ENCODE measurements at regions not wholly inside any gene's neighbourhood (a gene's known extent, or its start where the extent isn't known, plus 50 kb on each side); places are given as distances from the start of the nearest gene placed in this dataset.

GRCh38 chr4:189385098-189385497 is 555.6 kb upstream of the FRG1 start:
- TF ChIP-seq, protein P1, sequence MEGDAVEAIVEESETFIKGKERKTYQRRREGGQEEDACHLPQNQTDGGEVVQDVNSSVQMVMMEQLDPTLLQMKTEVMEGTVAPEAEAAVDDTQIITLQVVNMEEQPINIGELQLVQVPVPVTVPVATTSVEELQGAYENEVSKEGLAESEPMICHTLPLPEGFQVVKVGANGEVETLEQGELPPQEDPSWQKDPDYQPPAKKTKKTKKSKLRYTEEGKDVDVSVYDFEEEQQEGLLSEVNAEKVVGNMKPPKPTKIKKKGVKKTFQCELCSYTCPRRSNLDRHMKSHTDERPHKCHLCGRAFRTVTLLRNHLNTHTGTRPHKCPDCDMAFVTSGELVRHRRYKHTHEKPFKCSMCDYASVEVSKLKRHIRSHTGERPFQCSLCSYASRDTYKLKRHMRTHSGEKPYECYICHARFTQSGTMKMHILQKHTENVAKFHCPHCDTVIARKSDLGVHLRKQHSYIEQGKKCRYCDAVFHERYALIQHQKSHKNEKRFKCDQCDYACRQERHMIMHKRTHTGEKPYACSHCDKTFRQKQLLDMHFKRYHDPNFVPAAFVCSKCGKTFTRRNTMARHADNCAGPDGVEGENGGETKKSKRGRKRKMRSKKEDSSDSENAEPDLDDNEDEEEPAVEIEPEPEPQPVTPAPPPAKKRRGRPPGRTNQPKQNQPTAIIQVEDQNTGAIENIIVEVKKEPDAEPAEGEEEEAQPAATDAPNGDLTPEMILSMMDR (IDR thresholded peaks at IDR 0.05): no peak
- no peak for TF ChIP-seq POLR2A (IDR thresholded peaks at IDR 0.05)
